Nucleus accumbens (tissue), 56 donors: ENCODE measurements at regions not wholly inside any gene's neighbourhood (a gene's known extent, or its start where the extent isn't known, plus 50 kb on each side); places are given as distances from the start of the nearest gene placed in this dataset.

Experiments used
- DNase-seq, 56 donors: peaks; one replicate each; lab custom pipeline; 2025; lab: John Stamatoyannopoulos, UW

GRCh38 chr4:53722110-53722509 is 130.8 kb upstream of the LNX1 start:
- DNase-seq, result no peak

- DNase-seq, result no peak
Observed at GRCh38 chr4:53721263-53721662, 130.0 kb upstream of the LNX1 start.

- no peak for DNase-seq
Observed at GRCh38 chr4:53720776-53721175, 129.5 kb upstream of the LNX1 start.

- DNase-seq, result no peak
Observed at GRCh38 chr4:53717064-53717549, 125.8 kb upstream of the LNX1 start.

GRCh38 chr4:53716471-53717063 is 125.3 kb upstream of the LNX1 start:
- DNase-seq, result no peak

GRCh38 chr4:53716011-53716410 is 124.7 kb upstream of the LNX1 start:
- no peak for DNase-seq

- peak in 1 of 56 donors; percentile 4 for DNase-seq
Observed at GRCh38 chr4:53714236-53715140, 123.2 kb upstream of the LNX1 start.

GRCh38 chr4:53713767-53714166 is 122.5 kb upstream of the LNX1 start:
- DNase-seq, result no peak

GRCh38 chr4:53713296-53713695 is 122.0 kb upstream of the LNX1 start:
- DNase-seq, result no peak

- no peak for DNase-seq
Observed at GRCh38 chr4:53712408-53713020, 121.2 kb upstream of the LNX1 start.

- DNase-seq, result no peak
Observed at GRCh38 chr4:53711926-53712325, 120.6 kb upstream of the LNX1 start.

GRCh38 chr4:53709693-53710092 is 118.4 kb upstream of the LNX1 start:
- no peak for DNase-seq

GRCh38 chr4:53707491-53707890 is 116.2 kb upstream of the LNX1 start:
- DNase-seq, result no peak

- peak in 5 of 56 donors; percentile 1 to 19 (median 5) for DNase-seq
Observed at GRCh38 chr4:53706422-53707032, 115.2 kb upstream of the LNX1 start.

- no peak for DNase-seq
Observed at GRCh38 chr4:53705972-53706371, 114.7 kb upstream of the LNX1 start.

- no peak for DNase-seq
Observed at GRCh38 chr4:53705151-53705764, 114.0 kb upstream of the LNX1 start.

- DNase-seq, result no peak
Observed at GRCh38 chr4:53704329-53704728, 113.0 kb upstream of the LNX1 start.

- DNase-seq, result no peak
Observed at GRCh38 chr4:53703267-53703655, 112.0 kb upstream of the LNX1 start.

- peak in 48 of 56 donors; percentile 7 to 71 (median 44) for DNase-seq
Observed at GRCh38 chr4:53702334-53703266, 111.3 kb upstream of the LNX1 start.
